Breast epithelium (tissue), 4 donors: ENCODE measurements at regions not wholly inside any gene's neighbourhood (a gene's known extent, or its start where the extent isn't known, plus 50 kb on each side); places are given as distances from the start of the nearest gene placed in this dataset.

Experiments
- DNase-seq, 2 donors: peaks; one replicate each; pipeline ENCODE4 v3.0.0-alpha.2; 2019; ENCODE audit warnings: low spot score in 2 of 2
- H3K27ac ChIP-seq, 2 donors: fragments of 200-600 bp; sonication (generic) in 1 of 2; one replicate each; pipeline ENCODE4 v1.5.1; 2016 to 2019; ENCODE audit warnings: mild to moderate bottlenecking in 1 of 2
- H3K27me3 ChIP-seq, 2 donors: fragments of 200-600 bp; sonication (generic) in 1 of 2; one replicate each; pipeline versions ENCODE4 v1.5.1 to v1.6.0; 2017 to 2019; ENCODE audit warnings: control low read depth in 1 of 2, mild to moderate bottlenecking in 1 of 2
- H3K36me3 ChIP-seq: fragments of 200-600 bp; one replicate; pipeline ENCODE4 v1.5.1; 2019
- H3K4me1 ChIP-seq, 2 donors: fragments of 200-600 bp; sonication (generic); one replicate each; pipeline ENCODE4 v1.5.1; 2016 to 2019; ENCODE audit warnings: control low read depth in 1 of 2
- H3K4me3 ChIP-seq, 3 donors: fragments of 200-600 bp; sonication (generic); 1 replicate in 2 of 3; 2 replicates in 1 of 3; pipeline ENCODE4 v1.5.1; 2016 to 2019; ENCODE audit warnings: mild to moderate bottlenecking in 3 of 3, moderate library complexity in 2 of 3
- H3K9me3 ChIP-seq, 2 donors: fragments of 200-600 bp; sonication (generic) in 1 of 2; one replicate each; pipeline ENCODE4 v1.5.1; 2016 to 2019; ENCODE audit warnings: control low read depth in 1 of 2
- CTCF ChIP-seq, 3 donors: fragments of 450-650 bp; IDR thresholded peaks; one replicate each; pipeline ENCODE4 v1.5.1; 2016 to 2017; ENCODE audit warnings: antibody characterized with exemption in 3 of 3, mild to moderate bottlenecking in 3 of 3, moderate library complexity in 3 of 3
- POLR2A ChIP-seq: fragments of 450-650 bp; IDR thresholded peaks from one replicate; pipeline ENCODE4 v1.6.1; 2016; ENCODE audit warnings: antibody characterized with exemption, mild to moderate bottlenecking, moderate library complexity
- POLR2AphosphoS5 ChIP-seq, 3 donors: sonication (generic); formaldehyde crosslinking; IDR thresholded peaks; one replicate each; pipeline ENCODE4 v1.6.1; 2017; ENCODE audit warnings: antibody characterized with exemption in 3 of 3
- intact Hi-C: fragments of 100-400 bp; cut with DNase I; formaldehyde crosslinking; loops from one replicate; pipeline ENCODE4 v1.15.1; 2023; ENCODE audit warnings: low total_unique reads

DNA sequence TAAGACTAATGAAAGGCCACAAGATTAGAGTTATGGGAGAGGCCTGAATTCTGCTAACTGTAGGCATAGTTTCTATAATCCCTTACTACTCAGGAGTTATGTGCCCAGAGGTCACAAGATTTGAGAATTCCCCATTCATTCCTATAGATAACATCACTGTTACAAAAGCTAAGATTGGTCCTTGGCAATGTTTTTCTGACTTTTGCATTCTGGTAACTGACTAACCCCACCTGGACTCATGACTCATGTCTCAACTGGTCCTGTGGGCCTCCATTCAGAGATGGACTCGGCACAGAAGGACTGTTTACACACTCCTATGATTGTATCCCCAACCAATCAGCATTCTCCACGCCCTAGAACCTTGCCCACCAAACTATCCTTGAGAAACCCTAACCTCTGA lies 249.0 kb upstream of the ZP4 start:
- DNase-seq, result no peak
- Histone ChIP-seq H3K27me3 (no peaks in the 10 kb centered on the region), H3K9me3 (no peaks in the 10 kb centered on the region), H3K36me3 (no peaks in the 10 kb centered on the region), H3K4me1 (no peaks in the 10 kb centered on the region), H3K27ac (no peak overlapping the region), H3K4me3 (no peak overlapping the region)
- intact Hi-C loops, result no loop called here
- TF ChIP-seq POLR2A (no peak), CTCF (IDR thresholded peaks at IDR 0.05) (no peak), POLR2AphosphoS5 (IDR thresholded peaks at IDR 0.05) (no peak)

- intact Hi-C loops, result no loop called here
- Histone ChIP-seq H3K36me3 (no peaks in the 10 kb centered on the region), H3K27ac (no peak overlapping the region)
These were observed 247.4 kb upstream of the ZP4 start for GRCh38 chr1:238138059-238138626.

DNA sequence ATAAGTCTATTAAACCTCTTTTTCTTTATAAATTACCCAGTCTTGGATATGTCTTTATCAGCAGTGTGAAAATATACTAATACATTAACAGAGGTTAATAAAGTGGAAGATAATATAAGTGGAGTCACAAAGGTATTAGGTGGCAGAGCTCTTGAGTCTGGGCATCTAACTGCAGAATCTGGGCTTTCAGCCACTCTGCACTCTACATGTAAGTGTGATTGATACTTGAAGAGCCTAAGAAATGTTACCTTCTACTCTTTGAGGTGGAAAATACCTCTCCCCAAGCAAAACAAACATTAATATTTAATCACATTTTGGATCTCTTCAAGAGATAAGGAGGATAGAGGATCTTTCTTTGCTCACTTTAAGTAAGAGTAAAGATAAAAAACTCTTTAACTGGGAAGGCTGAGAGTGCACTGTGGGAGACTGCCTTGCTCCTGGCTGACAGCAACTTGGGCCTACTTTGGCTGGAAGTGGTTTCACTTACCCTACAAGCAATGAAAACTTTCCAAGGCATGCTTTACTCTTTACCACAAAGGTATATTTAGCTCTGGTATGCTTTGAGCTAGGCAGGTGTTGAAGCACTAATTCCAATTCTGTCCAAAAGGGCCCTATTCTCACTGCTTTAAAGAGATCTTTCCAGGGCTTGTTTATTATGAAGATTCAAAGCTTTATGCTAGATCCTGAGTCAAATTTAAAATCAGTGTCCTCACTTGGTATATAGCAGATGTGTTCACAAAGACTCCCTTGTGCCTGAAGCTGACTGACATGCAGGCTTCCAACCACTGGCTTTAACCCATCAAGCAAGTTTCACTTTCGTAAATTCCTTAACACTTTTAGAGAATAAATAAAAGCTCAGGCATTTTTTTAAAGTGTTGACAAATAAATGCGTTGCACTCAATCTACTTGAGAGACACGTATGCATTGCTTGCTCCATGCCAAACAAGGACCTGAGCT lies 245.3 kb upstream of the ZP4 start:
- DNase-seq, result no peak
- no peaks in the 10 kb centered on the region for H3K9me3 ChIP-seq
- intact Hi-C loops, result no loop called here
- H3K36me3 ChIP-seq, result no peaks in the 10 kb centered on the region
- TF ChIP-seq POLR2AphosphoS5 (IDR thresholded peaks at IDR 0.05) (no peak), POLR2A (no peak), CTCF (IDR thresholded peaks at IDR 0.05) (no peak)
- H3K27ac ChIP-seq, result no peak overlapping the region
- no peak overlapping the region for H3K4me3 ChIP-seq
- H3K4me1 ChIP-seq, result no peaks in the 10 kb centered on the region
- H3K27me3 ChIP-seq, result no peaks in the 10 kb centered on the region

More at GRCh38 chr1:238138059-238138626, 247.4 kb upstream of the ZP4 start:
- Histone ChIP-seq H3K4me1 (no peaks in the 10 kb centered on the region), H3K27me3 (no peaks in the 10 kb centered on the region), H3K4me3 (no peak overlapping the region), H3K9me3 (no peaks in the 10 kb centered on the region)
- TF ChIP-seq POLR2A (no peak), POLR2AphosphoS5 (IDR thresholded peaks at IDR 0.05) (no peak), CTCF (IDR thresholded peaks at IDR 0.05) (no peak)
- DNase-seq, result no peak

GRCh38 chr1:238129677-238130076 lies 239.0 kb upstream of the ZP4 start:
- DNase-seq, result no peak
- intact Hi-C loops, result no loop called here
- H3K36me3 ChIP-seq, result no peaks in the 10 kb centered on the region
- H3K27ac ChIP-seq, result no peak overlapping the region
- no peaks in the 10 kb centered on the region for H3K9me3 ChIP-seq
- TF ChIP-seq POLR2AphosphoS5 (IDR thresholded peaks at IDR 0.05), result no peak
- TF ChIP-seq POLR2A, result no peak
- TF ChIP-seq CTCF (IDR thresholded peaks at IDR 0.05), result no peak
- no peak overlapping the region for H3K4me3 ChIP-seq
- H3K27me3 ChIP-seq, result no peaks in the 10 kb centered on the region
- H3K4me1 ChIP-seq, result no peaks in the 10 kb centered on the region

DNA sequence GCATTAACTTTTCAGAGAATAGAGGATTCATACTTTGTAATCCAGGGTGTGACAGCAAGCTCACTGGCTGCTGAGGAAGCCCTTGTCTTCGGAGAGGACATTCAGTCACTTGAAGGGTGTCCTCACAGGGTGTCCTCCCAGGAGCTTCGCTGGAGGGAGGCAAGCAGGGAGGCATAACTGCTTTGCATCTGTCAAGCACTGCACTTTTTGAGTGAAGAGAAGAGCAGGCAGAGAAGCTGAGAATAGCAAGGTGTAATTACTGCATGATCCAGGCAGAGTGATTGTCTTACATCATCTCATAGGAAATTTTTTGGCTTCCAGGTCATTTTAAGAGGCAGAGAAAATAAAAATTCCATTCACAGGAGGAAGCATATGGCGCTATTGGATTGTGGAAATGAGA lies 232.5 kb upstream of the ZP4 start:
- H3K4me1 ChIP-seq, result no peaks in the 10 kb centered on the region
- H3K27ac ChIP-seq, result no peak overlapping the region
- DNase-seq, result no peak
- no peaks in the 10 kb centered on the region for H3K27me3 ChIP-seq
- intact Hi-C loops, result loop anchor here (5.0 kb wide), 1 partner anchor 134 kb away; no protein-coding TSS in a partner anchor
- TF ChIP-seq POLR2AphosphoS5 (IDR thresholded peaks at IDR 0.05) (no peak), POLR2A (no peak), CTCF (IDR thresholded peaks at IDR 0.05) (no peak)
- no peaks in the 10 kb centered on the region for H3K9me3 ChIP-seq
- no peak overlapping the region for H3K4me3 ChIP-seq
- H3K36me3 ChIP-seq, result no peaks in the 10 kb centered on the region
